CD1c-positive myeloid dendritic cell (primary cell): ENCODE measurements at regions not wholly inside any gene's neighbourhood (a gene's known extent, or its start where the extent isn't known, plus 50 kb on each side); places are given as distances from the start of the nearest gene placed in this dataset.
"Not testable (repeated sequence)": the region's sequence is repeated elsewhere in the genome, so short reads cannot be mapped to it uniquely, and the experiment has no call there.

Experiments used
- DNase-seq: peaks from one replicate; pipeline ENCODE4 v3.0.0-alpha.2; 2016; ENCODE audit errors: extremely low spot score

DNA sequence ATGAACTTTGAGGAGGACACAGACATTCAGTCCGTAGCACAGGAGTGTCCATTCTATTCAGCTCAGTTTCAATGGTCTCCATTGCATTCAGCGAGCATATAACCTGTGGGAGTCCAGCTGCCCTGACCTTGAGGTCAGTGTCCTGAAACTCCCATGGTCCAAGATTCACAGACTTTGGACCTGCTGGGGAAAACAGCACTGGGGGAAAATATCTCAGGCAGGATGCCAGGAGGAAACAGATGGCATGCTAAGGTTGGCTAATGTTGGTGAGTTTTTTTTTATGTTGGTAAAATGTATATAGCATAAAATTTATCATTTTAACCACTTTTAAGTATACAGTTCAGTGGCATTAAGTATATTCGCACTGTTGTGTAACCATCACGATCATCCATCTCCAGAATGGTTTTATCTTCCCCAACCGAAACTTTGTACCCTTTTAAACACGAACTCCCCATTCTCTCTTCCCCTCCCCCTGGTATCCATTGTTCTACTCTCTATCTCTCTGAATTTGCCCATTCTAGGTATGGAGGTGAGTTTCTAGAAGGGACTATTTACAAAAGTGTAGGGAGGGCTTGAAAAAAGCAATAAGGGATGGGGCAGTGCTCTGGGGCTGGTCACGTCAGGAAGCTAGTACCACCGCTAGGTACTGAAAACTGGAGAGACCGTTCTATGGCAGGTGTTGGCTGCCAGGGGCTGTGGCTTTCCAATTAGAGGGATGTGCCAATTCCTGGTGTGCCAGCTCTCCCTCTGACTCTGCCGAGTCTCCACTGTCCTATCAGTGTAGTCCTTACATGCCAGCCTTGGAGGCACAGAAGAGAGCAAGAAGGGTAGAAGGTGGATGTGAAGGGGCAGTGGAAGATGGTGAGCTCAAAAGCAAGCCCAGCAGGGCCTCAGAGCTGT, 85.3 kb downstream of the FOXD2 start:
- no peak for DNase-seq

DNA sequence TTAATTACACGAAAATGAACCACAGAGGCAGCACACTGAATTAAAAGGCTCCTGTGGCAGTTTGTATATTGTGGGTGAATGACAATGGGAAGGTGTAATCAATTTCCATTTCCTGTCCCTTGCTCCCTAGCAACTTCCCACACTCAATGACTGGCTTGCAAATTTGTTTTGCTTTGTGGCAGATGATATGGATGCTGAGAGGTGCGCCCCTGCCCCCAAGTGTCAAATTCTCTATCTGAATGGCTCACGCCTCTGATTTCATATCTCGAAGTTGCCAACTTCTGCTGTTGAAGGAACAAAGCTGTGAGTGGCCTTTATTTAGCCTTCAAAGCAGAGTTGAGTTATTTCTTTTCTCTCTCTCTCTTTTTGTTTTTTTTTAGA, 86.0 kb downstream of the FOXD2 start:
- no peak for DNase-seq

DNA sequence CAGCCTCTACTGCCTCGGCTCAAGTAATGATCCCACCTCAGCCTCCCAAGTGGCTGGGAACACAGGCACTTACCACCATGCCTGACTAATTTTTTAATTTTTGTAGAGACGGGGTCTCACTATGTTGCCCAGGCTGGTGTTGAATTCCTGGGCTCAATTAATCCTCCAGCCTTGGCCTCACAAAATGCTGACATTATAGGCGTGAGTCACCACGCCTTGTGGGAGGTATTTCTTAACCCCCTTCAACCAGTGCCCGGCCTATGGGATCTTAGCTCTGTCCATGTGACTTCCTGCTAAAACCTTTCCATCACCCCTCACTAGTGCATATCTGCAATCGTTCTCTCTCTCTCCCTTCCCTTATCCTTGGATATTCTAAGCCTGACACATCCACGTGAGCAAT, 86.4 kb downstream of the FOXD2 start:
- DNase-seq, result no peak

DNA sequence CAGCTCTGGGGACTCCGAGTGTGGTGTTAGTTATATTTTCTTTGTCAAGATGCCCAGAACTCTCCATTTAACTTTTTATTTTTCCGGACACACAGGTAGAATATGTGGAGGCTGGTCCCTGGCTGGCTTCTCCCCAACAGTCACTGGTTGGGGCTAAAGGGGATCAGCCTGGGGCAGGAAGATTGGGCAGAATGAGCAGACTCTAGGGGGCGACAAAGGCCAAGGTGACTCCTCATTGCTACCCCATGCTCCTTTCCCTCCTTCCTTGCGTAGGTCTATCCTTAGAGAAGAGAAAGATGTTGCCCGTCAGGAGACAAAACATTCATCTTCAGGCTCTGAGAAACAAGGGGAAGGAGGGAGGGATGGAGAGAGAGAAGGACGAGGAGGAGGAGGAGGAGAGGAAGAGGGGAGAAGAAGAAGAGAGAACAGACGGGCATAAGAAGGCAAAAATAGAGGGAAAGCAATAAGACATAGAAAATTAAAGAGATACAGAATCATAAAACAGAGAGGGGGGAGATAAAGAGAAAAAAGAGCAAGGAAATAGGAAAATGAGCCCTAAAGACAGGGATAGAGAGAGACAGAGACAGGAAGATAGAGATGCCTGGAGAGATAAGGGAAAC, 89.9 kb downstream of the FOXD2 start:
- DNase-seq, result no peak

DNA sequence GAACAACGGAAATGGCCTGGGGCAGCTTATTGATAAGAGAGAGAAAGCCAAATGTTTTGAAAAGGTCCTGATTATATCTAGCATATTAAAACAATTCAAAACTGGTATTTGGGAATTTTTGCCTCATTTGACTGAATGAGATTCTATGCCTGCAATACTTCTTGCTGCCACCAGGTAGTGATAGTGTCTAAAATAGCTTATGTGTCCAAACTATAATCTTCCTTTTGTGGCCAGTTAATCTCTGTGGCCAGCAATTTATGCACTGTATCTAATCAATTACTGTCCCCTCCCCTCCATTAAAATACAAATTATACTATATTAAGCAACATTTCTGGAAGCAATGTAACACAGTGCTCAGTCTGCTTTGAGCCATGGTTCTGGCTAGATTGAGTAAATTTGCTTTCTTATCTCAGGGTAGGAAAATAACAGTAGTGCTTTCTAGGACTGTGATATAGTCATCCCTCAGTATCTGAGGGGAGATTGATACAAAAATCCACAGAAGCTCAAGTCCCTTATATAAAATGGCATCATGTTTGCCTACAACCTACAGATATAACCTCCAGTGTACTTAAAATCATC, 91.8 kb downstream of the FOXD2 start:
- DNase-seq, result no peak

DNA sequence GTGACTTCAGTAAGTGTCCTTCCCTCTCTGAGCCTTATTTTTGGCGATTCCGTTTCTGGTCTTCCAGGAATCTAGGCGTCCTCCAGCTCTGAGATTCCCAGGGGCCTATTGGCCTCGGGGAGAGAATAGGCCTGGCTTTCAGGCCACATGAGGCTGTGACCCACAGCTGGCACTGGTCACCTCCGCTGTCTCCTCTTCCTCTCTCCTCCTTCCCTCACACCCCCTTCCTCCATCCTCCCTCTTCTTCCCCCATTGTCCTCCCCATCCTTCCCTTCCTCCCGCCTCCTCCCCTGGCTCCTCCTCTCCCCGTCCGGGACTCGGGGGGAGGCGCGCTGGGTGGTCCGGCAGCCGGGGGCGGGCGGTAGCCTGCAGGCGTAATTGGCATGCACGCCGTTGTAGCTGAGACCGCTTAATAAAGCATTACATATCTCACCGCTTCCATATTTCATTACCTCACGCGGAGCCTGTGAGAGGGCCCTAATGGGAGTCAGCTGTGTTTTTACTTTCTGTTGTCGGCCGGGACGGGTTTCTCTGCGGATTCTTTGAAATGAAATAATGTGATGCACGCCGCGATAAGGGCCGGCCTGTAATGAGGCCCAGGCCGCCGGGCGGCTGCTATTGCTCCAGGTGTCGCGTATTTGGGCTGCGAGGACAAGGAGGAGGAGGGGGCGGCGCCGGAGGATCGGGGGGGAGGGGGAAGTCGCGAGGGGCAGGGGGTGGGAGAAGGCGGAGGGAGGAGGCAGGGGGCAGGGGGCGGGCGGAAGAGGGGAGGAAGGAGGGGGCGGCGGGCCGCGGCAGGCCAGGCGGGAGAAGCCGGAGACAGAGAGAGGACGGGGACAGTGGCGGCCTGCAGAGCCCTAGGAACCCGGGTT, 95.3 kb downstream of the FOXD2 start:
- no peak for DNase-seq

DNA sequence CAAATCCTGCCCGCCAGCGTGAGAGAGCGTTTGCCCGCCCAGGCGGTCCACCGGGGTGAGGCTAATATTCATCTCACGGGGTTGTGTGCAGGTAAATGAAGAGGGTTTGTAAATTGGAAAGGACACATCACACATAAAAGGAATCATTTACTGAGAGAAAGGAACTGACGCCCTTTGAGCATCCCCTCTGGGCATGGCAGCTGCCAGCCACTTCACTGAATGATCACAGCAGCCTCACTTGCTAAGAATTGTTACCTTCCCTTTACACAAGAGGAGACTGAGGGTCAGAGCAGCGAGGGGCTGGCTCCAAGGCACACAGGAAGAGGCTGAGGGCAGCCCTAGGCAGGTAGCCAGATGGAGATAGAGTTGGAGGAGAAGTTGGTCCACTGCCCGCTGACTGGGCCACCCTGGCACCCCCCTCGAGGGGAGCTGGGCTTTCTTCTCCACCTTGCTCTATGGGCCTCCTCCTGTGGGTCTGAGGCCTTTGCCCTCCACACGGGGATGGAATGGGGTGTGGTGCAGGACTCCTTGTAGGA, 96.0 kb downstream of the FOXD2 start:
- DNase-seq, result no peak

DNA sequence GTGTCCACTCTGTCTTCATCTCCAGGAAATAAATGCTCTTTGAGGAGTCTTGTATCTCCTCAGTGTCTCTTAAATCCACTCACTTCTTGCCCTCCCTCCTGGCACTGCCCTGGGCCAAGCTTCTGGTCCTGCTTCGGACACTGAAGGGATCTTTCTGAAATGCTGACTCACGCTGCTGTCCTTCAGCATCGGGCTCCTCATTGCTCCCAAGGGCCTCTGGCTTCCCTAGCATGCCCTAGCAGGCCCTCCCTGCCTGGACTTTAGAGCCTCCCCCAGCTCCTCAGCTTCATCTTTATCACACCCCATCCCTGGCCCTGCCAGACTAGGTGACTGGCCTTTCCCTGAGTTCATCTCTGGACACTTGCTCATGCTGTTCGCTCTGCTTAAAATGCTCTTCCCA, 96.6 kb downstream of the FOXD2 start:
- no peak for DNase-seq

DNA sequence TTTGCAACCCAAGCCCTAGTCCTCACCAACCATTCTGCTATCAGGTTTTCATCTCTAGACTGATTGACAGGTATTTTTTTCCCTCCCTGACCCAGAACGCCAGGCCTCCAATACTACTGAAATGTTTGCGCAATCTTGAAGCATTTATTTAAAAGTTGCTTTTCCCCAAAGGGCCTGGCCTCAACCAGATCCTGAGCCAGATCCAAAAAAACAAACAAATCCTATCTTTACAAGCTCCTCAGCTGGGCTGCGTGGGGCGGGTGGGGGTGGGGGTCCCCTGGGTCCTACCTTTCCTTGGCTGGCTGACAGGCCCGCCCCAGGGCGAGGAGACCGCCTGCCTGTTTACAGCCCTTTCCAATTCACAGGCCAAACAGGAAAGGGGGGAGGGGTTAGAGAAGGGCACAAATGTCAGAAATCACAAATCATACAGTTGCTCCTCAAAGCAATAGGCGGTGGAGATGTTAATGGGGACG, 98.8 kb downstream of the FOXD2 start:
- no peak for DNase-seq

DNA sequence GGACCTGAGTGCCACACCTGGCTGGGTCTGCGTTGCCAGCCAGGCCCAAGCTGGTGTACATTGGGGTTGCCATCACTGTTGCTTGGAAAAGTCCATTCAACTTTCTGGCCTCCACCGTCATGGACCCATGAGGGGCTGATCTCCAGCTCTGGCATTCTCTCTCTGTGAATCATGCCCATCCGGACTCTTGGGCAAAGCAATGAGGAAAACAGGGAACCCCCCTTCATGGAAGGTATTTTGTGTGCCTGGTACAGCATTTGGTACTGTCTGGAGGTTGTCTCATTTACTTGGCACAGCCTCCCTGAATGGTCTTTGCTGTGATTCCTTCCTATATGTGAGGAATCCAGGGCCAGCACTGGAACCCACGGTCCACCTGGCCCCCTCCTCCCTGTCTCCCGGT, 99.4 kb downstream of the FOXD2 start:
- DNase-seq, result no peak

DNA sequence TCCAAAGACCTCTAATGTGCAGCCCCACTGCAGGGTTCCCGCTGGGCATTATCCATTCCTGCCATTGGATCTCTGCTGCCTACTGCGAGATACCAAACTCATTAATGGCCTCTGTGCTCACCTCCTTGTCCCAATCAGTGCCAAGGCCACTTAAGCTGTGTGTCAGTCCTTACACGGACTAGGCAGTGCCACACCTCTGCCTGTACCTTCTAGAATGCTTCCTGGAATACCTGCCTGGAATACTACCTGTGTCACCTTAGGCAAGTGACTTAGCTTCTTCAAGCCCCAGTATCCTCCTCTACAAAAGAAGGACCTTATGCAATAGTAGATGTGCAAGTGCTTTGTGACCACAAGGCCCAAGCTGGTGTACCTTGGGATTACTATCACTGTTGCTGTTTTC, 100.1 kb downstream of the FOXD2 start:
- no peak for DNase-seq

DNA sequence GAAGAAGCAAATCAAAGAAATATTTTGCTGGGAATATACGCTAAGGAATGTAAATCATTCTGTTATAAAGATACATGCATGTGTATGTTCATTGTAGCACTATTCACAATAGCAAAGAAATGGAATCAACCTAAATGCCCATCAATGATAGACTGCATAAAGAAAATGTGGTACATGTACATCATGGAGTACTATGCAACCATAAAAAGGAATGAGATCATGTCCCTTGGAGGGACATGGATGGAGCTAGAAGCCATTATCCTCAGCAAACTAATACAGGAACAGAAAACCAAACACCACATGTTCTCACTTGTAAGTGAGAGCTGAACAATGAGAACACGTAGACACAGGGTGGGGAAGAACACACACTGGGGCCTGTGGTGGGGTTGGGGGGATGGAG, 100.7 kb downstream of the FOXD2 start:
- DNase-seq, result not testable (repeated sequence)

DNA sequence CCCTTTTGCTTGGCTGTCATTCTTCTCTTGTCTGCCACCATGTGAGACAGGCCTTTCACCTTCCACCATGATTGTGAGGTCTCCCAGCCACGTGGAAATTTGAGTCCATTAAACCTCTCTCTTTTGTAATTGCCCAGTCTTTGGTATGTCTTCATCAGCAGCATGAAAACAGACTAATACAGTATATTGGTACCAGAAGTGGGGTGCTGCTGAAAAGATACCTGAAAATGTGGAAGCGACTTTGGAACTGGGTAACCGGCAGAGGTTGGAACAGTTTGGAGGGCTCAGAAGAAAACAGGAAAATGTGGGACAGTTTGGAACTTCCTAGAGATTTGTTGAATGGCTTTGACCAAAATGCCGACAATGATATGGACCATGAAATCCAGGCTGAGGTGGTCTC, 103.9 kb downstream of the FOXD2 start:
- DNase-seq, result not testable (repeated sequence)

DNA sequence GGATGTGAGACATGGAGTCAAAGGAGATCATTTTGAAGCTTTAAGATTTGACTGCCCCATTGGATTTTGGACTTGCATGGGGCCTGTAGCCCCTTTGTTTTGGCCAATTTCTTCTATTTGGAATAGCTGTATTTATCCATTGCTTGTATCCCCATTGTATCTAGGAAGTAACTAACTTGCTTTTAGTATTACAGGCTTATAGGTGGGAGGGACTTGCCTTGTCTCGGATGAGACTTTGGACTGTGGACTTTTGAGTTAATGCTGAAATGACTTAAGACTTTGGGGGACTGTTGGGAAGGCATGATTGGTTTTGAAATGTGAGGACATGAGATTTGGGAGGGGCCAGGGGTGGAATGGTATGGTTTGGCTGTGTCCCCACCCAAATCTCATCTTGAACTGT, 105.2 kb downstream of the FOXD2 start:
- DNase-seq, result not testable (repeated sequence)

DNA sequence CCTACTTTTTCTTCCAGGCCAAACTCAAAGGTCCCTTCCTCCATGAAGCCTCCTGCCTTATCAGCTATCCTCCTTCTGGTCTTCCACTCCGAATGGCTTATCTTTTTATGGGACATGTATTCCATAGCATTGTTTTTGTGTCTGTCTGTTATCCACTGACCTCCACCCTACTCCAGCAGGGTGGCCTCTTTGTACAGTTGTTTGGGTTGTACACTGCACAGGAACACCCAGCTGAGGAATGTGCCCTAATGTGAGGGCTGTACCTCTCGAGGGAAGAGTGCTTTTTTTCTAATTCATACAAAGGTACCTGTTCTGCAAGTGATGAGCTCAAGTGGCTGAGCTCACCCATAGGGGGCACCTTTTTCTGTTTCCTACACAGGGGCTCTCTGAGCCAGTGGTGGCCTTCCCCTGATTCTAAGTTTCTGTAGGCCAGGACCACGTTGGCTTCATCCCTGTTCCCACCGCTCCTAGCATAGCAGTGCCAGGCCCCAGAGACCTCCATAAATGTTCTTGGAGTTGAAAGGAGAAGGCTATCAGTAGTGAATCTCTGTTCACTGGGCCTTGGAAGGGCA, 108.2 kb downstream of the FOXD2 start:
- no peak for DNase-seq

DNA sequence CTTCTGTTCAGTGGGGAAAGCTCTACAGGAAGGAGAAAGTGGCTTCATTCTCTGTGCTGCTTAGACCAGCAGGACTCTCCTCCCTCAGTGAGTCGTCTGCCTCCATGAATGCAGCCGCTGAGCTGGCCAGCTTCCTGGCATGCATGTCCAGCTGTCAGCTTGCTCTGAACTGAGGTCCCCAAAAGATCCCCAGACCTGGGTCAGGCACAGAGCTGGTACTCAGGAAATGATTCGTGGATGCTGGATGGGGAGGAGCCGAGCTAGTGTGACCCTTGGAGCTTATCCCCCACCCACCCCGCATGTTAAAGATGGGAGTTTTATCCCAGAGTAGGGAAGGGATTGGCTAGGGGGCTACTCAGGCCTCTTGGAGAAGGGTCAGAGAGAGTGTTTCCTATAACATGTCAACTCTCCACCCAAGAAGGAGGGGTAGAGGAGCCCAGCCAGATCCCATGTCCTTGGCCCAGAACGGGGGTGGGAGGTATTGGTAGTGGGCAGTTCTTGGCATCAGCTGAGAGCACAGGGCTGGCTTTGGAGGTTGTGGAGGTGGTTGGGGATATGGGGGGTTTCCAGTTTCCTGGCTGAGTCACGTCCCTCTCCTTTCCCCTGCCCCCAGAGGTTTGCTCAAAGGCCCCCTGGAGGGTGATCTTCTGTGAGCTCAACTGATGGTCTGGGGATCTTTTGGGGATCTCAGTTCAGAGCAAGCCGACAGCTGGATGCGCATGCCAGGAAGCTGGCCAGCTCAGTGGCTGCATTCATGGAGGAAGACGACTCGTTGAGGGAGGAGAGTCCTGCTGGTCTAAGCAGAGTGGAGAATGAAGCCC, 110.1 kb downstream of the FOXD2 start:
- no peak for DNase-seq

DNA sequence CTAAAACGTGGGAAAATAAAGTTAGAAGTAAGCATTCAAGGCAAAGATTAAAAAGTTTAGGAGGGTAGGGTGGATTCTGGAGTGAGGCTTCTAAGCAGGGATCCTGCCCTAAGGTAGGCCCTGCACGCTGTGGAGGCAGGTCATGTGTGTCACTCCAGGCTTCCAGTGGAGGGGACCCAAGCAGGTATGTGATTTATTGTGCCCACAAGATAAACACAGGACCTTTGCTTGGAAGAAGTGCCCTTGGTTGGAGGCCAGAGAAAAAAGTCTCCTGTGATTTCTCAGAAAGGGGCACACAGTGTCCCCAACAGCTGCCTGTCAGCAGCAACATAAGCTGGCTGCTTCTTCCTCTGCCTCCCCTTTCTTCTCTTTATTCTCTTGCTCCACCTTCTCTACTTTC, 110.8 kb downstream of the FOXD2 start:
- no peak for DNase-seq

DNA sequence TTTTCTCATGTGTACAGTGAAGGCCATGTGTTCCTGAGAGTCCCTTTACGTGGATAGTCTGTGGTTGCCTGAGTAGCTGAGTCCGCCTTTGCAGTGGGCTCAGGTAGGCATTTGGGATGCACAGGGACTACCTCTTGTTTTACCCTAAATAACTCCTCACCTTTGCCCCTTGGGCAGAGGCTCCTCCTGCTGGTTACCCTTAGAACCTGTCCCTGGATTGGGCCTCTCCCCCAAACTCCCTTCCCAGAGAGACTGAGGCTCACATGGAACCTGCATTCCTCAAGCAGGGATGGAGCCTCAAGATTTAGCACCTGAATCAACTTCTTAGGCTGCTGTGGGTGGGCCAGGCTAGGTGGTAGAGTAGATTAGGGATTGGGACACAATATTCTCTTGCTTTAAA, 111.7 kb downstream of the FOXD2 start:
- no peak for DNase-seq

DNA sequence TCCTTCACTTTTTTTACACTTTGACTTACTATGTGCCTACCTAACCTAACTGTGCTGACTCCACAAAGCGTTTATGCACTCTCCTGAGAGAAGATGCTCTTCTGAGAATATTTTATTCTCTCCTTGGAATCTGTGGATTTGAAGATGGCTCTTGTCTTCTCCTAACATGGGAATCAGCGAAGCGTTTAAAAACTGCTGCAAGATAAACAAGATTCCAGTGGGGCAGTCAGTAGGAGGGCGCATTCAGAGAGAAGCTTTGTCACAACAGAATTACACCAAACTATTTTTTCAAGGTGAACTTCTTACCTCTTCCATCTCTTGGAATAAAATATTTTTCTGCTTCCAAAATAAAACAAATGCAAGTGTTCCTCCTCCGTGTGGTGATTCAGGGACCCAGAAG, 113.1 kb downstream of the FOXD2 start:
- no peak for DNase-seq

DNA sequence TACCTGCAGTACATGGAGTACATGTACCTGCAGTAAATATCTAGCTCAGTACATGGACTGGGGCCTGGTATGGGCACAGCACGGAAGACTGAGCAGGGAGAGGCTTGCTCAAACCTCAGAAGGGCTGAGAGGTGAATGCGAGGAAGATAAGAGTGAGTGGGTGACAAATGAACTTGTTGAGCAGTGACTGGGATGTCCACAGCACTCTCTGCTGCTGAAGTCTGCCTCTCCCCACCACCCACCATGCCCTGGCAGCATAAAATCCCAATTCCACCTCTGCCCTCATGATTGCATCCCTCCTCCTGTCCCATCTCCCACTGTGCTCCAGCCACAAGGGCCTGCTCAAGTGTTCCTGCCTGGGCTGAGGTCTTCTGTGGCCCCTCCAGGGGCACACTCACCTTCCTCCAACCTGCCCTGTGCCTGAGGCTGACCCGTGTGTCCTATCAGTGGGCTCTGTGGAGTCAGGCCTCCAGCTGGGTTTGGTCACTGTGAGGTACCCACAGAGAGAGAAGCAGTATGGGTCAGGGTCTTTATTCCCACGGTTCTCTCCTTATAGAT, 114.2 kb downstream of the FOXD2 start:
- no peak for DNase-seq
